Sigmoid colon (tissue), 6 donors: ENCODE measurements at regions not wholly inside any gene's neighbourhood (a gene's known extent, or its start where the extent isn't known, plus 50 kb on each side); places are given as distances from the start of the nearest gene placed in this dataset.
A peak's percentile ranks its signal among the peaks of the same experiment; 100 is the strongest.

Source experiments
- DNase-seq: peaks from one replicate; pipeline ENCODE4 v3.0.0-alpha.2; 2019
- H3K27ac ChIP-seq, 4 donors: fragments of 200-600 bp; sonication (generic); one replicate each; pipeline ENCODE4 v1.5.1; 2016 to 2019; ENCODE audit warnings: mild to moderate bottlenecking in 1 of 4
- H3K27me3 ChIP-seq, 3 donors: fragments of 200-600 bp; sonication (generic); one replicate each; pipeline ENCODE4 v1.5.1; 2019; ENCODE audit warnings: mild to moderate bottlenecking in 1 of 3
- H3K36me3 ChIP-seq, 4 donors: fragments of 200-600 bp; sonication (generic); one replicate each; pipeline ENCODE4 v1.5.1; 2016 to 2019
- H3K4me1 ChIP-seq, 4 donors: fragments of 200-600 bp; sonication (generic); one replicate each; pipeline ENCODE4 v1.5.1; 2017 to 2019
- H3K4me3 ChIP-seq, 4 donors: fragments of 200-600 bp; sonication (generic); one replicate each; pipeline ENCODE4 v1.5.1; 2017 to 2019; ENCODE audit warnings: mild to moderate bottlenecking in 2 of 4, moderate library complexity in 1 of 4
- H3K9me3 ChIP-seq, 4 donors: fragments of 200-600 bp in 3 of 4; sonication (generic) in 3 of 4; one replicate each; pipeline versions ENCODE4 v1.5.1 to v1.6.1; 2013 to 2019
- EP300 ChIP-seq, 4 donors: sonication (generic); formaldehyde crosslinking; IDR thresholded peaks; one replicate each; pipeline ENCODE4 v1.6.1; 2017; ENCODE audit warnings: antibody characterized with exemption in 4 of 4
- POLR2A ChIP-seq, 2 donors: fragments of 450-650 bp; IDR thresholded peaks; one replicate each; pipeline ENCODE4 v1.6.1; 2016; ENCODE audit warnings: antibody characterized with exemption in 2 of 2, mild to moderate bottlenecking in 2 of 2, moderate library complexity in 2 of 2
- POLR2AphosphoS5 ChIP-seq, 4 donors: sonication (generic); formaldehyde crosslinking; IDR thresholded peaks; one replicate each; pipeline ENCODE4 v1.6.1; 2017; ENCODE audit warnings: antibody characterized with exemption in 4 of 4
- WGBS, 2 donors: extraction: QIAGEN DNeasy Blood & Tissue Kit; methylation state at CpG; one replicate each; pipeline ENCODE4 v1.1.7; 2013; 5-methylcytosine and 5-hydroxymethylcytosine counted together
- intact Hi-C: fragments of 100-400 bp; cut with DNase I; formaldehyde crosslinking; loops from one replicate; pipeline ENCODE4 v1.15.1; 2023
- TF ChIP-seq, protein P1 (sequence below), 4 experiments: fragments of 450-650 bp in 3 of 4; fragments of 200-600 bp in 1 of 4; IDR thresholded peaks; one replicate each; pipeline ENCODE4 v1.5.1; 2016 to 2019; ENCODE audit warnings: antibody characterized with exemption in 4 of 4, mild to moderate bottlenecking in 3 of 4, moderate library complexity in 2 of 4
- donor health status: healthy with polysubstance abuse.
- donor health status: healthy.

DNA sequence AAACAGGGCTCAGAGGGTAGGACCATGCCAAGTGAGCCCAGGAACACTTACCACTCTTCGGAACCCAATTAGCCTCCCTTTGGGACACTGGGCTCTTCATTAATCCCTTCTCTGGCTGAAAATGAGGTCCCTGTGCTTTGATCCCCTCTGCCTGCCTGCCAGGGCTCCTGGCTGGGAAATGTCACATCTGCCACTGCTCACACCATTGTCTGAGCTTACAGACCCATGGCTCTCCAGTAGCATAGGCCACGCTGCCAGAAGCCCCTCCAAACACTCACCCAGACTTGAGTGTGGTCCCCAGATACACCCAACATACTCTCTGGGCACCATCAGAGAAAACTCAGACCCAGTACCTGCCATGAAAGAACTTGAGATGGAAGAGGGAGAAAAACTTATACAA lies 287.3 kb downstream of the XXYLT1 start:
- WGBS, 2 donors: 91 to 94% methylated on average over 2 of the region's 2 CpGs
- no peaks in the 10 kb centered on the region for H3K9me3 ChIP-seq
- DNase-seq: no peak
- no peak for TF ChIP-seq EP300 (IDR thresholded peaks at IDR 0.05)
- TF ChIP-seq, protein P1, sequence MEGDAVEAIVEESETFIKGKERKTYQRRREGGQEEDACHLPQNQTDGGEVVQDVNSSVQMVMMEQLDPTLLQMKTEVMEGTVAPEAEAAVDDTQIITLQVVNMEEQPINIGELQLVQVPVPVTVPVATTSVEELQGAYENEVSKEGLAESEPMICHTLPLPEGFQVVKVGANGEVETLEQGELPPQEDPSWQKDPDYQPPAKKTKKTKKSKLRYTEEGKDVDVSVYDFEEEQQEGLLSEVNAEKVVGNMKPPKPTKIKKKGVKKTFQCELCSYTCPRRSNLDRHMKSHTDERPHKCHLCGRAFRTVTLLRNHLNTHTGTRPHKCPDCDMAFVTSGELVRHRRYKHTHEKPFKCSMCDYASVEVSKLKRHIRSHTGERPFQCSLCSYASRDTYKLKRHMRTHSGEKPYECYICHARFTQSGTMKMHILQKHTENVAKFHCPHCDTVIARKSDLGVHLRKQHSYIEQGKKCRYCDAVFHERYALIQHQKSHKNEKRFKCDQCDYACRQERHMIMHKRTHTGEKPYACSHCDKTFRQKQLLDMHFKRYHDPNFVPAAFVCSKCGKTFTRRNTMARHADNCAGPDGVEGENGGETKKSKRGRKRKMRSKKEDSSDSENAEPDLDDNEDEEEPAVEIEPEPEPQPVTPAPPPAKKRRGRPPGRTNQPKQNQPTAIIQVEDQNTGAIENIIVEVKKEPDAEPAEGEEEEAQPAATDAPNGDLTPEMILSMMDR (IDR thresholded peaks at IDR 0.05): no peak
- no peaks in the 10 kb centered on the region for H3K27me3 ChIP-seq
- no peak overlapping the region for H3K27ac ChIP-seq
- H3K4me3 ChIP-seq: no peak overlapping the region
- intact Hi-C loops: loop anchor here (10.0 kb wide), 1 partner anchor 299 kb away; the partner anchor contains the start of gene FAM43A
- peaks cover 0 to 12% (median 7%) of the 10 kb centered on the region in 4 donors for H3K4me1 ChIP-seq
- no peaks in the 10 kb centered on the region for H3K36me3 ChIP-seq

DNA sequence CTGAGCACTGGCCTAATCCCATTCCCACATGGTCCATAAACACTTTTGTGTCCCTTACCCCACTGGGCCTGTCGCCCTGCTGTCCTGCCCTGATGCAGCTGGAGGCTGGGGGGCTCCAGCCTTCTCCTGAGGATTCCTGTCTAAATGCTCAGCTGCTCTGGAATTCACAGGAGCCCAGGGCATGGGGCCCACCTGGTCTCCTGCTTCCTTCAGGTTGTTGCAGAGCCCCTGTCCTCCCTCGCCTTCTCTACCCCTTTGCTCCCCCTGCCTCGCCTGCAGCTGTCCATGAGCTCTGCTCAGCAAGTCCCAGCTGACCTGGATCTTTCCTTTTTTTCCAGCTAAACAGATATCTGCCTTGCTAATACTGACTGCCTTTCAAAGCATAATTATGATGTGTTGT lies 286.9 kb downstream of the XXYLT1 start:
- WGBS, 2 donors: 92% methylated on average over 3 of the region's 3 CpGs
- Histone ChIP-seq H3K4me3 (no peak overlapping the region), H3K36me3 (no peaks in the 10 kb centered on the region), H3K27ac (no peak overlapping the region), H3K27me3 (no peaks in the 10 kb centered on the region), H3K4me1 (peaks cover 0 to 12% (median 7%) of the 10 kb centered on the region in 4 donors), H3K9me3 (no peaks in the 10 kb centered on the region)
- no peak for DNase-seq
- intact Hi-C loops: loop anchor here (10.0 kb wide), 1 partner anchor 299 kb away; the partner anchor contains the start of gene FAM43A
- TF ChIP-seq EP300 (IDR thresholded peaks at IDR 0.05): no peak
- TF ChIP-seq, protein P1 (IDR thresholded peaks at IDR 0.05): no peak
- TF ChIP-seq POLR2A (IDR thresholded peaks at IDR 0.05): no peak
- no peak for TF ChIP-seq POLR2AphosphoS5 (IDR thresholded peaks at IDR 0.05)

DNA sequence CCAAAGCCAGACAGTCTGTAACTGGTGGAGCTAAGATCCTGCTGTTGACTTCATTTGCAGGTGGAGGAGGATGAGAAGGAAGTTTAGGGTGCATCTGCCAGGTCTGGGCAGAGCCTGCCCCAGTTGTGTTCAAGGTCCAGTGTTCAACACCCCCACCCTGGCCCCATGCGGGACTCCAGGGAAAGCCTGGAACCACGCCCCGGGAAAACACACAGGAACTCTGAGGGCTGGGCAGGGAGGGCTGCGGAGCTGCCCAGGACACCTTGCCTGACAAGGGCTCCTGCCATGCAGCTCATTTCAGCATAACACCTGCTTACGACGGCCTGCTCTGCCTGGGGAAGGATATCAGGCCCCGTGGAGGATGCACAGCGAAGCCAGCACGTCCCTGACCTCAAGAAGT lies 286.3 kb downstream of the XXYLT1 start:
- no peaks in the 10 kb centered on the region for H3K9me3 ChIP-seq
- peaks cover 0 to 12% (median 7%) of the 10 kb centered on the region in 4 donors for H3K4me1 ChIP-seq
- no peak overlapping the region for H3K27ac ChIP-seq
- TF ChIP-seq, protein P1 (IDR thresholded peaks at IDR 0.05): no peak
- H3K27me3 ChIP-seq: no peaks in the 10 kb centered on the region
- no peak for DNase-seq
- WGBS, 2 donors: 17 to 68% methylated on average over 9 of the region's 9 CpGs
- peak overlapping the region in 3 of 4 donors; percentile 29 to 30 (median 29) for H3K4me3 ChIP-seq
- intact Hi-C loops: loop anchor here (10.0 kb wide), 1 partner anchor 300 kb away; the partner anchor contains the start of gene FAM43A
- no peaks in the 10 kb centered on the region for H3K36me3 ChIP-seq

DNA sequence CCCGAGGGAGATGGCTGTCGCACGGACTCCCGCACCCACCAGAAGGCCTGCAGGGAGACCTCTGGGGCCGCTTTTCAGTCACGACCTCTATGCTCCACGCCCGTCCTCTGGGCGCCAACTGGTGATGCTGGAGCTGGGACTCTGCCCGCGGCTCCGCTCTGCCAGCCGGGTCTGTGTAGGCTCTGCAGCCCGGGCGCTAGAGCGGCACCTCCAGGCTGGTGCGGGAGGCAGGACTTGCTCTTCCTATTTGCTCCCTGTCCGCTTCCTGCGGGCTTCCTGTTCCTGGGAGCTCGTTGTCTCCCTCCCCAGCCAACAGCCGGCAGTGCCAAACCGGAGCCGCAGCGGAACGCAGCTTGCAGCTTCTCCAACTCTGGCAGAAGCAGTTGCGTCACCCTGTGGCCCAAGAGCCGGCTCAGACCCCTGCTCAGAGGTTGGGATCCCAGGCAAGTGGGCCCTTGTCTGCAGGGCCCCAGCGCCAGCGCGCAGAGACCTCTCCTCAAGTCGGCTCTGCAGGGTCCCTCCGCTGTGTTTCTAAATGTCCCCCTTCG lies 285.9 kb downstream of the XXYLT1 start:
- intact Hi-C loops: loop anchor here (10.0 kb wide), 1 partner anchor 300 kb away; the partner anchor contains the start of gene FAM43A
- peak; percentile 89 for DNase-seq
- H3K9me3 ChIP-seq: no peaks in the 10 kb centered on the region
- no peaks in the 10 kb centered on the region for H3K27me3 ChIP-seq
- H3K4me1 ChIP-seq: peaks cover 0 to 12% (median 7%) of the 10 kb centered on the region in 4 donors
- WGBS, 2 donors: 24 to 46% methylated on average over 33 of the region's 33 CpGs
- H3K27ac ChIP-seq: no peak overlapping the region
- TF ChIP-seq POLR2AphosphoS5 (IDR thresholded peaks at IDR 0.05): no peak
- TF ChIP-seq, protein P1 (IDR thresholded peaks at IDR 0.05): peak in 2 of 4 experiments; percentile 12
- H3K36me3 ChIP-seq: no peaks in the 10 kb centered on the region
- H3K4me3 ChIP-seq: peak overlapping the region in 3 of 4 donors; percentile 29 to 30 (median 29)
